ENCODE measurements at regions not wholly inside any gene's neighbourhood (a gene's known extent, or its start where the extent isn't known, plus 50 kb on each side); places are given as distances from the start of the nearest gene placed in this dataset.

- TF ChIP-seq FOXK2 (IDR thresholded peaks at IDR 0.05) (no peak), ARNT (IDR thresholded peaks at IDR 0.05) (no peak), SUZ12 (IDR thresholded peaks at IDR 0.05) (no peak), TARDBP (IDR thresholded peaks at IDR 0.05) (no peak), ZNF384 (IDR thresholded peaks at IDR 0.05) (no peak), FOXM1 (IDR thresholded peaks at IDR 0.05; ENCODE audit: borderline replicate concordance) (no peak), SP1 (IDR thresholded peaks at IDR 0.05) (no peak), ELF4 (IDR thresholded peaks at IDR 0.05) (no peak)
Observed at GRCh38 chr7:18416988-18417387, 78.6 kb upstream of the HDAC9 start.
